HG02678 (cell line): ENCODE measurements at regions not wholly inside any gene's neighbourhood (a gene's known extent, or its start where the extent isn't known, plus 50 kb on each side); places are given as distances from the start of the nearest gene placed in this dataset.

Source experiments
- ATAC-seq: cut with Tn5 transposase; IDR thresholded peaks from one replicate; pipeline ENCODE4 v1.9.1; 2021; ENCODE audit warnings: mild to moderate bottlenecking, moderate library complexity; ENCODE audit not compliant: unreplicated experiment

DNA sequence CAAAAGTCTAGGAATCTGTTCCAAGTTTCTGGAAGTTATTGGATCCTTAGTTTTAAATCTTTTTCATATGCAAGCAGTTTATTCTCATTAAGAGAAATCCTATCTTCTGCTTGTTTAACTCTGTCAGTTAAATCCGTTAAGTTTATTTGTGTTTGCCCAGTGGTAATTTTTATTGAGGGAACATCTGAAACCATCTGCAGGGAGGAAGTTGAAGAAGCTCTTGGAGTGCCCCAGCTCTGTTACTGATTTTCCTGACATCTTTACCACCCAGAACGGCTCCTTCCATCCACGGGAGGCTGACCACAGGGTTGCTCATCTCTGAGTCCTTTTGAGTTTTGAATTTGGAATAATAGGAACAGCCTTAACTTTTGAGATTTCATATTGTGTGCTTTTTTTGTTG is 99.9 kb upstream of the ZNF618 start:
- ATAC-seq = no peak

DNA sequence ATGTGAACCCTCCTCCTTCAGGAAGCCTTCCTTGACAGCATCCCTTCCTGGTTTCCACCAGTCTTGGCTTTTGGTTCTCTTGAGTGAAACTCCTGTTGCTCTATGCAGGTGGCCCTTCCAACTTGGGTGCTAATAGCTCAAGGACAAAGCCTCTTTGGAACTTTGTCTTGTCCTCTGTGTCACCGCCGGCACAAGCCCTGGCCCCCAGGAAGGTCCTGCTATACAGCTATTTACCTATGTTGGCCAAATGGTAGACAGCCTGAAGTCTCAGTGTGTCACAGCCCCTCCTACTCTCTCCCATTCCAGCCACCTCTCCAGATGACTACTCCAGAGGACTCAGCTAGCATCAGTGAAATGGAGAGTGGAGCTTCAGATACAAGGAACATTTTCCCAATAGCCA is 94.7 kb upstream of the ZNF618 start:
- no peak for ATAC-seq

DNA sequence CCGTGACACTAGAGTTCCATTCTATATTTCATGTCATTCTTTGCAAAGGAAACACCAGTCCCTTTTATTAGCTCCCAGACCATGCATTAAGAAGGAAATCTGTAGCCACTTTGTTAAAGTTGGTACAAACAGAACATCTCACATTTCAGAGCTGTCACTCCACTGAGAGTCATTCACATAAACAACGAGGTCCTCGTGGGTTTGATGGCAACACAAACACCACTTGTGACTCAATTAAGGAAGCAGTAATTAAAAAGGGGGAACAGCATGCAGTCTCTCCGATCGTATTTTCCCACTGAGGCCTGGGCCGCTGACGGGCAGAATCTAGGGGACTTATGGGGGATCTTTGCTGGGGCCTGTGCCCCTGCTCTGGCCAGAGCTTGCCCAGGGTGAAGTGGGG is 94.2 kb upstream of the ZNF618 start:
- no peak for ATAC-seq

DNA sequence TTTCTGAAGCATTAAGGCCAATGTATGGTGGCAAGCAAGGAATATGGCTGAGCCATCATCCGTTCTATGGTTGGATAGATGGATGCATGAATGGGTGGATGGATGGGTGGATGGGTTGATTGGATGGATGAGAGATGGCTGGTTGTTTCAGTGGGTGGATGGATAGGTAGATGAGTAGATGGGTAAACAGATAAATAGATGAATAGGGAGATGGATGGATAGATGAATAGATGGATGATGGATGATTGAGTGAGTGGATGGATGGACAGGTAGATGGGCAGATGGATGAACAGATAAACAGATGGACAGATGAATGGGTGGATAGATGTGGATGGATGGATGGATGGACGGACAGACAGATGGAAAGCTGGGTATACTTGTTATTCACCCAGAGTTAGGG is 92.6 kb upstream of the ZNF618 start:
- ATAC-seq = no peak

DNA sequence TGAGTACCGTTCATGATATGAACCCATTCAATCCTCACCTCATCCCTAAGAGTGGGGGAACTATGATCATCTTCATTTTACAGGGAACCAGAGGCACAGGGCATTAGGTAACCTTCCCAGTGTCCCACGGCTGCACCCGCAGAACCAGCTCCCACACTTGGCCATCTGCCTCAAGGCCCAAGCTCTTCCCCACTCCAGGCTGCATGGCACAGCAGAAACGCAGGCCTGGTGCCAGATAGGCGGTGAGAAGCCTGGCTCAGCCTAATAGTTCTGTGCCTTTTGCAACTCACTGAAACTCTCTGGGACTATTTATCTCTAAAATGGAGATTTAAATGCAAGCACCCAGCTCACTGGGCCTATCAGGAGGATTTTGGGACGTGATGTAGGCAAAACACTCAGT is 90.8 kb upstream of the ZNF618 start:
- no peak for ATAC-seq

DNA sequence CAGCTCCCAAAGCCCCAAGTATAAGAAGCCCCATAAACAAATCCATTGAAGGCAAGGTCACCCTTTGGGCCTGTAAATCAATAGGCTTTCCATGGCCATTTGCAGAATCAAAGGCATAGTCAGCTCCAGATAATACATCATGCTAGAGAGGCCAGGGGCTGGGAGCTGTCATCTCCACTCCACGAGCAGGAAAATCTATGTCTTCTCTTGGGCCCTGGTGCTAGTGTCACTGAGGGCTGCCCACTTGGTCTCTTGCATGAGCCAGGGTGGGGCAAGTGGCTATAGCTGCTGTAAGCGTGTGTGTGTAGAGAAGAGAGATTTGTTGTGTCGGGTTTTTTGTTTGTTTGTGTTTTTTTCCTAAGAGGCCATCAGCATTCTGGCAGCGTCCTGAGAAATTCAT is 90.0 kb upstream of the ZNF618 start:
- ATAC-seq = no peak

DNA sequence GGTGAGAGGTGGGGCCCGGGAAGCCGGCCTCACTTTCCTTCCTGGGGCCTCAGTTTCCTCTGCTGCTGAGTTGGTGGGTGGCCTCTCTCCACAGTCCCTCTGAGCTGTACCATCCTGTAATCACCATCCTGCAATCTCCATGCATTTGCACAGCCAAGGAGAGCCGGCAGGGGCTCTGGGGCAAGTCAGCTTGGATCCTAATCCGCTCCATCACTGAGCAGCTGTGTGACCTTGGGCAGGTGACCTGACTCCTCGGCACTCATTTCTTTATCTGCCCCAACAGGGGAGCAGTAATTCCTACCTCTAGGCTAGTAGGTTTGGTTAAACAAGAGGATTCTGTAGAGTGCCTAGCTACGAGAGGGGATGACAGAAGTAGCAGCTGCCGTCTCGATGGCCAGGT is 88.2 kb upstream of the ZNF618 start:
- no peak for ATAC-seq

DNA sequence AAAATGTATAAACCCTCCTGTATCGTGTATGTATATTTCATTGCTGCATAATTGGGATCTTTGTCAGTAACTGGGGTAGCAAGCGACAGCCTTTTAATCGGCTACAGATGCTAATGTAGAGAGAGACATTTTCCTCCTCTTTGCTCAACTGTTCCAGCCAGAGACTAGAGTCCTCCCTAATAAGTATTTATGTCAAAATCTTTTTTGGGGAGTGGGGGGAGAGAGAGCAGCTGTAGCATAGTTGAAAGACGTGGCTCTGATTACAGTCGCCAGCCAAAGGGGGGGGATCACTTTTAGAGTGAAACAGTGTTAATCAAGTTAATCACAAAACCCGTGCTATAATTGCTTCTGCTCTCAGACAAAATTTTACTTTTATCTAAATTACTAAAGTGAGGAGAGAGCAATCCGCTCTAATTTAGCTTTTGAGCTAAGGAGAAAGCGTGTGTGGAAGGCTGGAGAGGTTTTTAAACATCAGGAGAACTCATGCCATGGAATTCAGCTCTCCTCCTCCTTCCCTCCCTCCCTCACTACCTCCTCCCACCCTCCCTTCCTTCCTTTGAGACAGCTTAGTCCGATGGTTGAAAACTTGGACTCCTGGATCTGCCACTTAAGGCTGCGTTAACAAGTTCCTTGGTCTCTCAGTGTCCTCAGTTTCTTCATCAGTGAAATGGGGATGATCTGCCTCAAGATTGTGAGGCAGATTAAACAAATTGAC is 87.3 kb upstream of the ZNF618 start:
- no peak for ATAC-seq

DNA sequence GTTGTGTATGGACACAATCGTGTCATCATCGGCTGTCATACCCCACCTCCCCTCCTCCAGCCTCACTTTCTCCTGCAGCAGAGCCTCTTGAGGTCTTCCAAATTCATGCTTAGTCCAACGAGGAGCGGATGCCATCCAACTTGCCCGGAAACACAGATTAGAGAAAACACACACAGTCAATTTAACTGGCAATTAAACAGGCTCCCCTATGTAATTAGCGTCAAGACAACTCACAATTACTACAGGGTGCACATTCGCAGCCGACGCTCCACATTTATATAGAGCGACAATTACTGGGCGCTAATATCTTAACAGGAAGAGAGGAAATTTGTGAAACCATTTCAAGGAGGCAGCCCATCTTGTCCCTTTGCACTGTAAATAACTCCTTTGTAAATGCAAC is 86.0 kb upstream of the ZNF618 start:
- ATAC-seq = no peak

DNA sequence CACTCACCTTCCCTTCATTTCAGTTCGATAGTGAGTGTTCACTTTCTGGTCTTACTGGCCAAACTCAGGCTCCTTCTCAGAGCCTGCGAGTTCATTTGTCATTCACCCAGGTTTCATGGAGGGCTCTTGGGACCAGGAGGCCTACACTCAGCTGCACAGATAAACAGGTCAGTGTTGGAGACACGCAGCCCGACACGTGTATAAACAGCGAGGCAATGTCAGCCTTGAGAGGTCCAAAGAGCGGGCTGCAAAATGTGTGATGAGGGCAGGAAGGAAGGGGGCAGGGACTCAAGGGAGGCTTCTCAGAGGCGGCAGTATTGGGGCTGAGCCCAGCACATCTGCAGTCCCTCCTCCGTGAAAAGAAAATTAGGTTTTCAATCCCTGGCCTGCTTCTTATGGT is 82.6 kb upstream of the ZNF618 start:
- no peak for ATAC-seq

DNA sequence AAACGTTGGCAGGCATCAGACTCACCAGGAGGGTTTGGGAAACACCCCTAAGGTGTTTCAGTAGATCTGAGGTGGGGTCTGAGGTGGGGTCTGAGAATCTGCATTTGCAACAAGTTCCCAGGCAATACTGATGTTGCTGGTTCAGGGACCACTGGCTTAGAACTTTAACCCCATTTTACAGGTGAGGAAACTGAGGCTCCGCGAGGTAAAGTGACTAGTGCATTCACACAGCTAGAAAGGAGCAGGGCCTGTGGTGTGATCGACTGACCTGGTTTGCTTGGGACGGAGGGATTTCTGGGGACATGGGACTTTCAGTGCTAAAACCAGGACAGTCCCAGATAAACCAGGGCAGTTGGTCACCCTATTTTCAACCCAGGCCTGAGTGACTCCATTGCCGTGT is 81.4 kb upstream of the ZNF618 start:
- no peak for ATAC-seq

DNA sequence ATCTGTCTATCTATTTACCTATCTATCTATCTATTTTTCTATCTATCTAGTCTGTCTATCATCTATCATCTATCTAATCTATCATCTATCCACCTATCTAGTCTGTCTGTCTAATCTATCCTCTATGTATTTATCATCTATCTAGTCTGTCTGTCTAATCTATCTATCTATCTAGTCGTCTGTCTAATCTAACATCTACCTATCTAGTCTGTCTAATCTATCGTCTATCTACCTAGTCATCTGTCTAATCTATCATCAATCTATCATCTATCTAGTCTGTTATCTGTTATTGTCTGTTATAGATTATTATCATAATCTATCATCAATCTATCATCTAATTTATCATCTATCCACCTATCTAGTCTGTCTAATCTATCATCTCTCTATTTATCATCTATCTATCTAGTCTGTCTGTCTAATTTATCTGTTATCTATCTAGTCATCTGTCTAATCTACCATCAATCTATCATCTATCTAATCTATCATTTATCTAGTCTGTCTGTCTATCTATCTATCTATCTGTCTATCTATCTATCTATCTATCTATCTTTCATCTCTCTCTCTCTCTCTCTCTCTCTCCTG is 80.2 kb upstream of the ZNF618 start:
- ATAC-seq = no peak

DNA sequence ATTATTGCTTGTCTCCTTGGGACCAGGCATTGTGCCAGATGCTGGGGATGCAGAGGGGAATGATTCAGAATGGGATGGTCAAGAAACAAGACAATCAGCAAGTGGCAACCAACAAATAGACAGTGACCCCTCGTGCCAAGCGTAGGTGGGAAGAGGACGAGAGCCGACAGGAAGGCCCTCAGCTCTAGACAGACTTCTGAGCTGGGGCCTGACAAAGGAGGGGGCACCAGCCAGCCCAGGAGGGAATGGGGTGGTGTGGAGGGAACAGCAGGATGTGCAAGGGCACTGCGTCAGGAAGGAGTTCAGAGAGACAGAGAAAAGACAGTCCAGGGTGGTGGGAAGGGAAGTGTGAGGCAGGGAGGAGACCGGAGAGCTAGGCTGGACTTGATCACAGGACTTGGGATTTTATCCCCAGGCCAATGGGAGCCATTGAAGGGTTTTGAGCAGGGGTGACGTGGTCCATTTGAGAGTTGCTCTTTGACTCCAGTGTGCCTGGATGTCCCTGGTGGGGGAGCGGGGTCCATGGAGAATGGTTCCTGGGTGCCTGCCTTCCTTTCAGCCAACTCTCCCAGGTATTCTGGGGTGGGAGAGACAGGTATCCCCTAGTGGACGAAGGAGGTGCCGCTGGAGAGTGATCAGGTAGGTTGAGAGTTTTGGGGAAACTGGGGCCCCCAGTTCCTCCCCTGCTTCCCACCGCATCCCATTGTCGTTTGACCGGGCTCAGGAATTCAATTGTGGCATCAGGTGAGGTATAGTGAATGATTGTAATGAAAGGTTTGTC is 79.3 kb upstream of the ZNF618 start:
- no peak for ATAC-seq

DNA sequence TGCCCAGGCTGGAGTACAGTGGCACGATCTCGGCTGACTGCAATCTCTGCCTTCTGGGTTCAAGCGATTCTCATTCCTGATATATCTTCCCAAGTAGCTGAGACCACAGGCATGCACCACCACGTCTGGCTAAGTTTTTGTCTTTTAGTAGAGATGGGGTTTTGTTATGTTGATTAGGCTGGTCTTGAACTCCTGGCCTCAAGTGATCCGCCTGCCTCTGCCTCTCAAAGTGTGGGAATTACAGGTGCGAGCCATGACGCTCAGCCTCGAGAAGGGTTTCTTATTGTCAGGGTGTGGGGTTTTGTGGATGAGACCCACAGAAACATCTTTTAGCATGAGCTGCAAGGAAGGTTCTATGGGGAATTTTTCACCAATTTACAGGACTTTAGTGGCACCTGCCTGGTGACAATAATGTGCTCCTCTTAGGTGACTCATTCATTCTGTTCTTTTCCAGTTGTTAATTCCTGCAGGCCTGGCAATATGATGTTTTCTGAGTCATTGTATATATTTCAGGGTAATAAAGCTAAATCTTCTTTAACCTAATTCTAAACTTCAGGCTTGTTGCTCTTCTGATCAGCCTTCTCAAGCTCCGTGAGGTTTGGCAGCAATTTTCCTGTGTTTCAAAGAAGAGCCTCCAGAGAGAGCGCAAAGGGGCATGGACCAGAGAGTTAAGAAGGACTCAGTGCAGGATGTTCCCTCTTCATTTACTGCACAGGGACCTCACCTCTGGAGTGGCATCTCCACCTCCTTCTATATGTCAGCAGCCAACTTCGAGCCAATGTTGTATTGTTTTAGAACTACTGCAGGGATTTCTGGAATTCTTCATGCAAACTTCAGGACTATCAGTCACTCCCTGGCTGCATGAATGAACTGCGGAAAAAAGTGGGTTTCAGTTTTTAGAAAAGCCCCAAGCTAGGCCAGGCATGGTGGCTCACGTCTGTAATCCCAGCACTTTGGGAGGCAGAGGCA is 77.8 kb upstream of the ZNF618 start:
- ATAC-seq = no peak

DNA sequence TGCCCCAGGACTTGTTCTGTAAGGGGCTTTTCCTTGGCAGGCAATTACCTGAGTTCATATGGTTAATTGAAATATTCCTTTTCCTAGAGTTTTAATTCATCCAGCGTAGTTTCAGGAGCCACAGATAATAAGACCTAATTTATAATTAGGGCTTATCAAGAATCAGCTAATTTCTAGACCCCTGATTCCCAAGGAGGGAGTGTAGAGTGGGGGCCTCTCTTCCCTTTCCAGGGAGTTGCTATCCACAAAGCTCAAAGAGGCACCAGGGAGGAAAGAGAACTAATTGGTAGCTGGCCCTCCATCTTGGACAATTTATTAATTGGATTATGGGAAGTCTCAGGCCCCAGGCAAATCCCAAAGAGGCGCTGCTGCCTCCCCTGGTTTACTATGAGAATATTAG is 75.8 kb upstream of the ZNF618 start:
- ATAC-seq = no peak

DNA sequence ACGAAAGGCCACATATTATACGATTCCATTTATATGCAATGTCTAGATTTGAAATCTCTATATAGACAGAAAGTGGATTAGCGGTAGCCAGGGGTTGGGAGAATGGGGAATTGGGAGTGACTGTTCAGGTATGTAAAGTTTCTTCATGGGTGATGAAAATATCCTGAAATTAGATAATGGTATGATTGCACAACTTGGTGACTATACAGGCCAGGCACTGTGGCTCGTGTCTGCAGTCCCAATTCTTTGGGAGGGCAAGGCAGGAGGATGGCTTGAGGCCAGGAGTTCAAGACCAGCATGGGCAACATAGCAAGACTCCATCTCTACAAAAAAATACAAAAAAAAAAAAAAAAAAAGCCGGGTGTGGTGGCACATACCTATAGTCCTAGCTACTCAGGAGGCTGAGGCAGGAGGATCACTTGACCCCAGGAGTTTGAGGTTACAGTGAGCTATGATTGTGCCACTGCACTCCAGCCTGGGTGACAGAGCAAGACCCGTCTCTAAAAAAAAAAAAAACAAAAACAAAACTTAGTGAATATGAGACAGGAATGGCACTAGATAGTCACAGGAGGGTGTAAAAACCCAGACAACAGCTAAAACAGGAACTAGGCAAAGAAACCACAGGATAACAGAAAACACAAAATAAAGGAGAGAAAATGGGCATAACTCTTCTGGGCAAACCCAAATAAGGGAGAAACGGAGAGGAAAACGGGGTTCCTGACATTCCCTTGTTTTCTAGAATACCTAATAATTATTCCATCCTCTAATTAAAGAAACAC is 72.1 kb upstream of the ZNF618 start:
- no peak for ATAC-seq

DNA sequence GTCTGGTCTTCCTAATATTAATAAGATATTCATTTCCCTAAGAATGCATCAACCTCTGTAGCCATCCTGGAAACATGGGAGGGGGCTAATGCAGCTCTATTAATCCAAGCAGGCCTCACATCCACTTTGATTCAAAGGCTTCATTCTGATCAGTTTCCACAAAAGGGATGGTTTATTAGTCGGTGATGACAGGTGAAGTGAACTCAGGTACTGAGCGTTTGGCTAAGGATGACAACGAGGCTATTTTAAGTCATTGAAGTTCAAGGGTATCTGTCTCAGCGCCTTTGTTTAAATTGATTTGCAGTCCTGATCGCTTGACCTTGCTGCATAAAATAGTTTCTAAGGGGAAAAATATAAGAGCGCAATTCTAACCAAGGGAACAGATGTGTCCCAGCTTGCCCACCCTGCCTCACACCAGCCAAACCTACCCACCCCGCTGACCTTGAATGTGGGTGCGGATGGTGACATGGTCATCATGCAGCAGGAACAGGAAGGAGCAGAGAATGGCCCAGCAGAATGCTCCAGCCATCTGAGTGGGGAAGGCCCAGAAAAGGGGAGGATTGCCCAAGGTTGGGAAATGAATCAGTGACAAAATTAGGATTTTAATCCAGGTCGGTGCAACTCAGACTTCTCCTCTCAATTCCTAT is 70.5 kb upstream of the ZNF618 start:
- no peak for ATAC-seq

DNA sequence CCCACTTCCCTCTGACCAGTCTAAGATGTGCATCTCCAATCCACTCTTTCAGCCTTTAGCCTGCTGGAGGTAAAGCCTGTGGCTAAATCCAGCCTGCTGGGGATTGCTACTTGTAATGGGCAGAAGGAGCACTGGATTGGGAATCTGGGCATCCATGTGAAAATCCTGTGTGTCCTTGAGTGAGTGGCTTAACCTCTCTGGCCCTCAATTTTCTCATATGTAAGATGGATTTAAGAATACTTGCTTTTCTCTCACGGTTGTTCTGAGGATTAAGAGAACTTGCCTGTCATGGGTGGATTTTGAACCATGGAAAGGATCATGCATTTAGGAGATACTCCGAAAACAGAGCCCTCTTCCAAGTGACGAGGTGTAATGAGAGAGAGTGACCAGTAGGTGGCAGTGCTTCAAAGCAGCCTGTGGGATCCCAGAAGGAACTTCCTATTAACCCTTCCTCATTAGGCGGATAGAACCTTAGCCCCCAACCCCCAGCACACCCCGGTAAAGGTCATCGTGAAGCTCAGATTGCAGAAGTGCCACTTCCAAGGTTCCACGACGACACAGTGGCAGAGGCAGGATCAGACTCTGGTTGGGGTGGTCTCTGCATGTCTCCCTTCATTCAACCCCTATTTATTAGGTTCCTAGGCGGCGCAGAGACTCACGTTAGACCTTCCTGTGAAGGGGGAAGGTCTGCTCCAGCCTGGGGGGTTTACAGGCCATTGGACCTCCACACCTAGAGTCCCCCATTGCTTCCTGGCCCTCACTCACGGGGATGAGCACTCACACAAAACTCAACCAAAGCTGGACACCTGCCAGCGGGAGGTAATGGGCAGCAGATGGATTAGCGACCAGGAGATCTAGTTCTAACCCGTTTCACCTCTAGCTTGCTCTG is 68.7 kb upstream of the ZNF618 start:
- no peak for ATAC-seq
